ENCODE measurements at regions not wholly inside any gene's neighbourhood (a gene's known extent, or its start where the extent isn't known, plus 50 kb on each side); places are given as distances from the start of the nearest gene placed in this dataset.
A peak's percentile ranks its signal among the peaks of the same experiment; 100 is the strongest.

- Histone ChIP-seq H3K56ac (ENCODE audit: low read length) (no peak overlapping the region), H3K18ac (ENCODE audit: low read length) (peak overlapping the region; percentile 51), H3K4me3 (ENCODE audit: low read length) (no peak overlapping the region), H2AK5ac (ENCODE audit: low read length) (no peak overlapping the region), H4K5ac (ENCODE audit: low read length) (no peak overlapping the region), H3K4me1 (ENCODE audit: control insufficient read depth, low read depth, low read length) (no peaks in the 10 kb centered on the region), H4K8ac (ENCODE audit: low read depth, low read length) (no peak overlapping the region), H3K27ac (ENCODE audit: low read depth, low read length) (no peak overlapping the region), H3K9ac (ENCODE audit: low read length) (no peak overlapping the region), H3K4me2 (ENCODE audit: low read length) (no peak overlapping the region), H2BK15ac (replicated peaks; ENCODE audit: low read depth) (no peak overlapping the region), H3K27me3 (ENCODE audit: insufficient read depth, low read length, poor library complexity) (no peaks in the 10 kb centered on the region), H3K36me3 (ENCODE audit: control insufficient read depth, insufficient read depth, low read length) (no peaks in the 10 kb centered on the region), H3K79me1 (ENCODE audit: low read length) (no peaks in the 10 kb centered on the region), H2BK5ac (ENCODE audit: low read length) (no peak overlapping the region), H3K79me2 (ENCODE audit: control insufficient read depth, insufficient read depth, low read length) (no peaks in the 10 kb centered on the region), H3K4ac (ENCODE audit: low read depth, low read length) (no peak overlapping the region), H3K23ac (ENCODE audit: low read length) (no peak overlapping the region), H2BK120ac (ENCODE audit: low read depth, low read length) (no peak overlapping the region)
- WGBS (ENCODE audit: extremely low coverage, insufficient coverage, low lambda C conversion rate) = no CpG with 5 or more reads among the region's 3 CpGs
- no peak for DNase-seq
Observed at GRCh38 chr6:22069306-22069800, 227.5 kb downstream of the PRL start.

- no peaks in the 10 kb centered on the region for H3K79me2 ChIP-seq (ENCODE audit: control insufficient read depth, insufficient read depth, low read length)
- no peaks in the 10 kb centered on the region for H3K36me3 ChIP-seq (ENCODE audit: control insufficient read depth, insufficient read depth, low read length)
- no peak overlapping the region for H2BK120ac ChIP-seq (ENCODE audit: low read depth, low read length)
- H3K23ac ChIP-seq (ENCODE audit: low read length) = no peak overlapping the region
- H3K56ac ChIP-seq (ENCODE audit: low read length) = no peak overlapping the region
- no peaks in the 10 kb centered on the region for H3K4me1 ChIP-seq (ENCODE audit: control insufficient read depth, low read depth, low read length)
- no peak overlapping the region for H3K18ac ChIP-seq (ENCODE audit: low read length)
- H3K27me3 ChIP-seq (ENCODE audit: insufficient read depth, low read length, poor library complexity) = no peaks in the 10 kb centered on the region
- no peak overlapping the region for H3K4ac ChIP-seq (ENCODE audit: low read depth, low read length)
- H4K5ac ChIP-seq (ENCODE audit: low read length) = no peak overlapping the region
- peak; percentile 58 for DNase-seq
- no peak overlapping the region for H2BK15ac ChIP-seq (replicated peaks; ENCODE audit: low read depth)
- no peak overlapping the region for H2AK5ac ChIP-seq (ENCODE audit: low read length)
- H3K4me2 ChIP-seq (ENCODE audit: low read length) = no peak overlapping the region
- WGBS (ENCODE audit: extremely low coverage, insufficient coverage, low lambda C conversion rate) = no CpG with 5 or more reads among the region's 8 CpGs
- H3K27ac ChIP-seq (ENCODE audit: low read depth, low read length) = no peak overlapping the region
- no peak overlapping the region for H2BK5ac ChIP-seq (ENCODE audit: low read length)
- no peak overlapping the region for H3K9ac ChIP-seq (ENCODE audit: low read length)
- H3K4me3 ChIP-seq (ENCODE audit: low read length) = no peak overlapping the region
- no peak overlapping the region for H4K8ac ChIP-seq (ENCODE audit: low read depth, low read length)
- H3K79me1 ChIP-seq (ENCODE audit: low read length) = no peaks in the 10 kb centered on the region
Observed at GRCh38 chr6:22071270-22072041, 225.4 kb downstream of the PRL start.

- Histone ChIP-seq H3K56ac (ENCODE audit: low read length) (no peak overlapping the region), H4K5ac (ENCODE audit: low read length) (no peak overlapping the region), H2BK120ac (ENCODE audit: low read depth, low read length) (no peak overlapping the region), H3K4me1 (ENCODE audit: control insufficient read depth, low read depth, low read length) (no peaks in the 10 kb centered on the region), H3K79me1 (ENCODE audit: low read length) (no peaks in the 10 kb centered on the region), H3K27ac (ENCODE audit: low read depth, low read length) (no peak overlapping the region), H2BK5ac (ENCODE audit: low read length) (no peak overlapping the region), H2AK5ac (ENCODE audit: low read length) (no peak overlapping the region), H3K4me3 (ENCODE audit: low read length) (no peak overlapping the region), H3K27me3 (ENCODE audit: insufficient read depth, low read length, poor library complexity) (no peaks in the 10 kb centered on the region), H3K79me2 (ENCODE audit: control insufficient read depth, insufficient read depth, low read length) (no peaks in the 10 kb centered on the region), H3K9ac (ENCODE audit: low read length) (no peak overlapping the region), H3K4ac (ENCODE audit: low read depth, low read length) (no peak overlapping the region), H4K8ac (ENCODE audit: low read depth, low read length) (no peak overlapping the region), H3K4me2 (ENCODE audit: low read length) (no peak overlapping the region), H2BK15ac (replicated peaks; ENCODE audit: low read depth) (no peak overlapping the region), H3K36me3 (ENCODE audit: control insufficient read depth, insufficient read depth, low read length) (no peaks in the 10 kb centered on the region), H3K23ac (ENCODE audit: low read length) (no peak overlapping the region), H3K18ac (ENCODE audit: low read length) (no peak overlapping the region)
- DNase-seq = peak; percentile 24
Observed at GRCh38 chr6:22072949-22073348, 223.9 kb downstream of the PRL start.

DNA sequence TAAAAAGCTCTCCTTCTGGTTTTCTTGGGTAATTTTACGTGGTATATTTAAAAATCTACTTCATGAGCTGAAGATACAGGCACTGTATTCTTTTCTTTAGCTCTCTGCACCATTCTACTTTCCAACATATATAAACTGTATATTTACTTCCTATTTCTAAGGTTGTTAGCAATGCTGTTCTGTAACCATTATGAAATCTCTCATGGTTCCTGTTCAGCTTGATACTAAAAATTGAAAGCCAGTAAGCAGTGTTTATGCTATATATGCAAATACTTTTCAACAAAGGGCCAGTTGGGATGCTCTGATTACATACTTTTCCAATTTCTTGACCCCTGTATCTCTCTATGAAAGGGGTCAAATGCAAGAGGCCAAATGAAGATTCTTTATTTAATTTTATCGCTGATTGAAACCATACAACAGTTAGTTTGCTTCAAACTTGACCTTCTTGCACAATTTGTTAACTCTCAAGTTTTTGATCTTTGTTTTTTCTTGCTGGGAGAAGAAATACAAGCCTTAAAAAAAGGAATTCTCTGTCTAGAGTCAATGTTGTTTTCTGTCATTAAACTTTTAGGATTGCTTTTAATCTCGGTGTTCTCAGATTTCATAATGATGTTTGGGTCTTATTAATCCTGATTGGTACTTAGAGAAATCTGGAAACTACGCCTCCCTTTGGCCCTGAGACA is 223.2 kb downstream of the PRL start:
- WGBS (ENCODE audit: extremely low coverage, insufficient coverage, low lambda C conversion rate) = no CpG with 5 or more reads among the region's 4 CpGs

GRCh38 chr6:22078288-22078687 is 218.5 kb downstream of the PRL start:
- Histone ChIP-seq H3K23ac (ENCODE audit: low read length) (no peak overlapping the region), H3K27ac (ENCODE audit: low read depth, low read length) (no peak overlapping the region), H4K5ac (ENCODE audit: low read length) (no peak overlapping the region), H3K36me3 (ENCODE audit: control insufficient read depth, insufficient read depth, low read length) (no peaks in the 10 kb centered on the region), H3K4me1 (ENCODE audit: control insufficient read depth, low read depth, low read length) (peaks cover 5% of the 10 kb centered on the region), H2BK120ac (ENCODE audit: low read depth, low read length) (no peak overlapping the region), H3K79me2 (ENCODE audit: control insufficient read depth, insufficient read depth, low read length) (no peaks in the 10 kb centered on the region), H3K18ac (ENCODE audit: low read length) (peak overlapping the region; percentile 28), H2BK5ac (ENCODE audit: low read length) (no peak overlapping the region), H3K4me2 (ENCODE audit: low read length) (no peak overlapping the region), H3K9ac (ENCODE audit: low read length) (no peak overlapping the region), H3K56ac (ENCODE audit: low read length) (no peak overlapping the region), H4K8ac (ENCODE audit: low read depth, low read length) (no peak overlapping the region), H2BK15ac (replicated peaks; ENCODE audit: low read depth) (peak overlapping the region; percentile 27), H3K4ac (ENCODE audit: low read depth, low read length) (no peak overlapping the region), H3K79me1 (ENCODE audit: low read length) (no peaks in the 10 kb centered on the region), H3K27me3 (ENCODE audit: insufficient read depth, low read length, poor library complexity) (no peaks in the 10 kb centered on the region), H3K4me3 (ENCODE audit: low read length) (no peak overlapping the region), H2AK5ac (ENCODE audit: low read length) (no peak overlapping the region)
- no peak for DNase-seq
- no CpG with 5 or more reads among the region's 1 CpG for WGBS (ENCODE audit: extremely low coverage, insufficient coverage, low lambda C conversion rate)

More for the DNA sequence above, 223.2 kb downstream of the PRL start:
- no peak overlapping the region for H3K23ac ChIP-seq (ENCODE audit: low read length)
- H3K56ac ChIP-seq (ENCODE audit: low read length) = no peak overlapping the region
- no peak overlapping the region for H2AK5ac ChIP-seq (ENCODE audit: low read length)
- no peak overlapping the region for H3K4ac ChIP-seq (ENCODE audit: low read depth, low read length)
- H3K27ac ChIP-seq (ENCODE audit: low read depth, low read length) = no peak overlapping the region
- H3K79me1 ChIP-seq (ENCODE audit: low read length) = no peaks in the 10 kb centered on the region
- no peak overlapping the region for H3K9ac ChIP-seq (ENCODE audit: low read length)
- H2BK120ac ChIP-seq (ENCODE audit: low read depth, low read length) = no peak overlapping the region
- H2BK5ac ChIP-seq (ENCODE audit: low read length) = no peak overlapping the region
- no peak overlapping the region for H3K4me2 ChIP-seq (ENCODE audit: low read length)
- no peak for DNase-seq
- no peak overlapping the region for H4K5ac ChIP-seq (ENCODE audit: low read length)
- no peaks in the 10 kb centered on the region for H3K36me3 ChIP-seq (ENCODE audit: control insufficient read depth, insufficient read depth, low read length)
- no peaks in the 10 kb centered on the region for H3K79me2 ChIP-seq (ENCODE audit: control insufficient read depth, insufficient read depth, low read length)
- no peak overlapping the region for H2BK15ac ChIP-seq (replicated peaks; ENCODE audit: low read depth)
- no peak overlapping the region for H3K18ac ChIP-seq (ENCODE audit: low read length)
- peaks cover 4% of the 10 kb centered on the region for H3K4me1 ChIP-seq (ENCODE audit: control insufficient read depth, low read depth, low read length)
- no peak overlapping the region for H3K4me3 ChIP-seq (ENCODE audit: low read length)
- no peak overlapping the region for H4K8ac ChIP-seq (ENCODE audit: low read depth, low read length)
- no peaks in the 10 kb centered on the region for H3K27me3 ChIP-seq (ENCODE audit: insufficient read depth, low read length, poor library complexity)

Data from mesendoderm (in vitro differentiated cells).